ENCODE measurements at regions not wholly inside any gene's neighbourhood (a gene's known extent, or its start where the extent isn't known, plus 50 kb on each side); places are given as distances from the start of the nearest gene placed in this dataset.
"Not testable (repeated sequence)": the region's sequence is repeated elsewhere in the genome, so short reads cannot be mapped to it uniquely, and the experiment has no call there.

DNA sequence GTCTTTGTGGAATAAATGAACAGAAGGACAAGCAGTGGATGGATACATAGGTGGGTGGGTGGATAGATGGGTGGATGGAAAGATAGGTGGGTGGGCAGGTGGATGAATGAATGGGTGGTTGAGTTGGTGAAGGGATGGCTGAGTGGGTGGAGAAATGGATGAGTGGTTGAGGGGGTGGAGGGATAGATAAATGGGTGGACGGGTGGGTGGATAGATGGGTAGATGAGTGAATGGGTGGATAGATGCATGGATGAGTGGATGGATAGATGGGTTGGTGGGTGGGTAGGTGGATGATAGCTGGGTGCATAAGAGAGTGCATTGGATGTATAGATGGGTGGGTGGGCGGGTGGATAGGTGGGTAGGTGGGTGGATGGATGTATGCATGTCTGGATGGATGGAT lies 63.5 kb downstream of the UNC93B1 start:
- DNase-seq (ENCODE audit: low read depth in 2 of 2): not testable (repeated sequence)

GRCh38 chr11:67938964-67939363 lies 64.9 kb downstream of the UNC93B1 start:
- DNase-seq (ENCODE audit: low read depth in 2 of 2): not testable (repeated sequence)

- DNase-seq (ENCODE audit: low read depth in 2 of 2): not testable (repeated sequence)
Measured at GRCh38 chr11:67938371-67938770, 65.5 kb downstream of the UNC93B1 start.

- DNase-seq (ENCODE audit: low read depth in 2 of 2): not testable (repeated sequence)
Measured at GRCh38 chr11:67923565-67923964, 80.3 kb downstream of the UNC93B1 start.

DNA sequence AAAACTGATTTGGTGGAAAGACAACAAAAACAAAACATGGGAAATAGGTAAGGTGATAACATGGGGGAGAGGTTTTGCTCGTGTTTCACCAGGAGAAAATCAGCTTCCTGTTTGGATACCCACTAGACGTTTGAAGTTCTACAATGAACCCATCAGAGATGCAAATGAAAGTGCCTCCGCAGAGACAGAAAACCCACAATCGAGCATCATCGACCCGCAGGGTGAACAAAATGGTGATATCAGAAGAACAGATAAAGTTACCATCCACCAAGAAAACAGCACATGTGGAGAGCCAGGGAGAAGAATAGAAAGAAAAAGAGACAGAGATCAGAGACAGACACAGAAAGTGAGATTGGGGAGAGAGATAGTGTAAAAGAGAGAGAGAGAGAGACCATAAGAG lies 83.4 kb downstream of the UNC93B1 start:
- not testable (repeated sequence) for DNase-seq (ENCODE audit: low read depth in 2 of 2)

DNA sequence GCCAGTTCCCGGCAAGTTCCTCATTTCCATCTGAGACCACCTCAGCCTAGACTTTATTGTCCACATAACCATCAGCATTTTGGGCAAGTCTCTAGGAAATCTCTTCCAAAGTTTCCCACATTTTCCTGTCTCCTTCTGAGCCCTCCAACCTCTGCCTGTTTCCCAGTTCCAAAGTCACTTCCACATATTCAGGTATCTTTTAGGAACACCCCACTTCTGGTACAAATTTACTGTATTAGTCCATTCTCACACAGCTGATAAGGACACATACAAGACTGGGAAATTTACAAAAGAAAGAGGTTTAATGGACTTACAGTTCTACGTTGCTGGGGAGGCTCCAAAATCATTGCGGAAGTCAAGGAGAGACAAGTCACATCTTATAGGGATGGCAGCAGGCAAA lies 91.7 kb downstream of the UNC93B1 start:
- DNase-seq (ENCODE audit: low read depth in 2 of 2): not testable (repeated sequence)

DNA sequence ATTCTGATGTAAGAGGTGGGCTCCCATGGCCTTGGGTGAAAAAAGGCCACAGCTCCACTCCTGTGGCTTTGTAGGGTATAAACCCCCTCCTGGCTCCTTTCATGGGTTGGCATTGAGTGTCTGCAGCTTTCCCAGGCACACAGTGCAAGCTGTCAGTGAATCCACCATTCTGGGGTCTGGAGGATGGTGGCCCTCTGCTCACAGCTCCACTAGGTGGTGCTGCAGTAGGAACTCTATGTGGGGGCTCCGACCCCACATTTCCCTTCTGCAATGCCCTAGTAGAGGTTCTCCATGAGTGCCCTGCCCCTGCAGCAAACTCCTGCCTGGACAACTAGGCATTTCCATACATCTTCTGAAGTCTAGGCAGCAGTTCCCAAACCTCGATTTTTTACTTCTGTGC lies 92.7 kb downstream of the UNC93B1 start:
- not testable (repeated sequence) for DNase-seq (ENCODE audit: low read depth in 2 of 2)

GRCh38 chr11:67910803-67911202 lies 93.1 kb downstream of the UNC93B1 start:
- not testable (repeated sequence) for DNase-seq (ENCODE audit: low read depth in 2 of 2)

DNA sequence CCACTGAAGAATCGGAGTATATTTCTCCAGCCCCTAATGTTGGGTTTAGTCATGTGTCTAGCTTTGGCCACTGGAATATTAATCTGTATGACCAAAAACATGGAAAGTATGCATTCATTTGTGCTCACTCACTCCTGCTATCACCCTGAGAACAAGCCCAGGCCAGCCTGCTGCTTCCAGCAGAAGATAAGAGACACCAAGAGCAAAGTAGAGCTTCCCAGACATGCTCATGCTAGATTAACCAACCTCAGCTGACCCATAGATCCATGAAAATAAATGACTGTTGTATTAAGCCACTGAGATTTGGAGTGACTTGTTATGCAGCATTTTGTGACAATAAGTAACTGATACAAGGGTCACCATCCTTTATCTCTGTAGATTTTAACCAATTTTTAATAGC lies 96.9 kb downstream of the UNC93B1 start:
- DNase-seq (ENCODE audit: low read depth in 2 of 2): not testable (repeated sequence)

GRCh38 chr11:67899462-67899861 lies 104.4 kb downstream of the UNC93B1 start:
- not testable (repeated sequence) for DNase-seq (ENCODE audit: low read depth in 2 of 2)

DNA sequence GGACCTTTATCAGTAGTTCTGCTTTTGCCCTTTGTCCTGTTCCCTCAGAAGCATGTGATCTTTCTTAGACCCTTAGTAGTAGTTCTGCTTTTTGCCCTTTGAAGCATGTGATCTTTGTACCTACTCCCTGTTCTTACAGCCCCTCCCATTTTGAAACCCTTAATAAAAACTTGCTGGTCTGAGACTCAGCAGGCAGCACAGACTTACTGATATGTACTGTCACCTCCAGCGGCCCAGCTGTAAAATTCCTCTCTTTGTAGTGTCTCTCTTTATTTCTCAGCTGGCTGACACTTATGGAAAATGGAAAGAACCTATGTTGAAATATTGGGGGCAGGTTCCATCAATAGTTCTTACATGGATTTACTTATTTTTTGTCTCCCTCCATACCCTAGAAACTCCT lies 110.4 kb downstream of the UNC93B1 start:
- not testable (repeated sequence) for DNase-seq (ENCODE audit: low read depth in 2 of 2)

DNA sequence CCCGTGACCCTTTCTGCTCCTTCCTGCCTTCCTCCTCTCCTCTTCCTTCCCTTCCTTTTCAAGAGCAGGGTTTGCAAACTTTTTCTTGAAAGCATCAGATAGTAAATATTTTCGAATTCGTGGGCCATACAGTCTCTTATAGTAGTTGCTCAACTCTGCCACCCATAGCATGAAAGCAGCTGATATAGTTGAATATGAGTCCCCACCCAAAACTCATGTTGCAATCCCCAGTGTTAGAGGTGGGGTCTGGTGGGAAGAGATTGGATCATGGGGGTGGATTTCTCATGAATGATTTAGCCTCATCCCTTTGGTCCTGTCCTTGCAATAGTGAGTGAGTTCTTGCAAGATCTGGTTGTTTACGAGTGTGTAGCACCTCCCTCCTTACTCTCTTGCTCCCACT lies 114.3 kb downstream of the UNC93B1 start:
- not testable (repeated sequence) for DNase-seq (ENCODE audit: low read depth in 2 of 2)

DNA sequence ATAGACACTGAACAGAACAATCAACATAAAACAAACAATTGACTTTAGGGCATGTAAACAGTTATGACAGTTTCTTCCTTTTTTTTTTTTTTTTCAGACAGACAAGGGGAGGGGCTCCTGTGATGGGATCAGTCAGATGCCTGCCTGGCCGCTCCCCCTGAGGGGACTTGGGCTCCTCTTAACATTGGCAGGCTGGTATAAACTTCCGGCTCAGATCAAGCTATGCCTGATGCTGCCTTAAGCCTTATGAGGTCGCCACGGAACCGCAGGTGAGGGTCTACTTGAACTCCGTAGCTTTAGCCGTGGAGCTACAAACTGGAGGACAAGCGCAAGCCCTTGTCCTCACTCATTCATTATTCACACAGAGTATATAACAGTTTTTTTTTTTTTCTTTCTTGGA lies 115.8 kb downstream of the UNC93B1 start:
- not testable (repeated sequence) for DNase-seq (ENCODE audit: low read depth in 2 of 2)

- not testable (repeated sequence) for DNase-seq (ENCODE audit: low read depth in 2 of 2)
Measured at GRCh38 chr11:67886672-67887071, 117.2 kb downstream of the UNC93B1 start.

DNA sequence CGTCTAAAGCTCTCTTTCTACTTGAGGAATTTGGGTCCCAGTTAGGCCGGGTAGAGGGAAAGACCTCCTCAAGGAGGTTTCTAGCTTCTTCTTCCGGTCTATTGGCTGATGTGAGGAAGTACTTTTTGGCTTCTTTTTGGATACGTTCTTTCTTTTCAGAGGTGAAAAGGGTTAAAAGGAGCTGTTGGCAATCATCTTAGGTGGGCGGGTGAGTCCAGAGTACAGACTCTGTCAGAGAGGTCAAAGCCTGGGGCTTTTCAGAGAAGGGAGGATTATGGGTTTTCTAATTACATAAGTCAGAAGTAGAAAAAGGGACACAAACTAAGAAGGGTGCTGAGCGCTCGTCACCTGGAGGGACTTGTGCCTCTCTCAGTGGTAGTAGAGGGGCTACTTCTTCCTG lies 117.7 kb downstream of the UNC93B1 start:
- DNase-seq (ENCODE audit: low read depth in 2 of 2): not testable (repeated sequence)

- DNase-seq (ENCODE audit: low read depth in 2 of 2): not testable (repeated sequence)
Measured at GRCh38 chr11:67885574-67885973, 118.3 kb downstream of the UNC93B1 start.

GRCh38 chr11:67884761-67885558 lies 118.9 kb downstream of the UNC93B1 start:
- DNase-seq (ENCODE audit: low read depth in 2 of 2): not testable (repeated sequence)

GRCh38 chr11:67884073-67884757 lies 119.7 kb downstream of the UNC93B1 start:
- DNase-seq (ENCODE audit: low read depth in 2 of 2): not testable (repeated sequence)

DNA sequence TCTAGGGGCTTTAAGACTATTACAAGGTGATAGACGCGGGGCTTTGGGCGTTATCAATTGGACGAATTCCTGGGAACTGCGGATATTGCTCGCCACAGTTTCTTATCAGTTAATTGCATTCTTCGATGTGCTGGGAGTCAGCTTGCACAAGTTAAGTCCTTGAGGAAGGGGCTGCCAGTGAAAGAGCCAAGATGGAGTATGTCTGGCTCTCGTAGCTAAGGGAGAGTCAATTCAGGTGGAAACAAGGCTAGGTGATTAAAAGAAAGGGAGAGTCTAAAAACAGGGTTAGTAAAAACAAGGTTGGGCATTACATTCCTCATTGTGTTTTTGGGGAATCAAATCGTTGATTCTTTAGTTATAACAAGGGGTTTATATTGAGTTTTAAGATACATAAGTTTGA lies 121.6 kb downstream of the UNC93B1 start:
- DNase-seq (ENCODE audit: low read depth in 2 of 2): not testable (repeated sequence)

- not testable (repeated sequence) for DNase-seq (ENCODE audit: low read depth in 2 of 2)
Measured at GRCh38 chr11:67881836-67882235, 122.1 kb downstream of the UNC93B1 start.

DNA sequence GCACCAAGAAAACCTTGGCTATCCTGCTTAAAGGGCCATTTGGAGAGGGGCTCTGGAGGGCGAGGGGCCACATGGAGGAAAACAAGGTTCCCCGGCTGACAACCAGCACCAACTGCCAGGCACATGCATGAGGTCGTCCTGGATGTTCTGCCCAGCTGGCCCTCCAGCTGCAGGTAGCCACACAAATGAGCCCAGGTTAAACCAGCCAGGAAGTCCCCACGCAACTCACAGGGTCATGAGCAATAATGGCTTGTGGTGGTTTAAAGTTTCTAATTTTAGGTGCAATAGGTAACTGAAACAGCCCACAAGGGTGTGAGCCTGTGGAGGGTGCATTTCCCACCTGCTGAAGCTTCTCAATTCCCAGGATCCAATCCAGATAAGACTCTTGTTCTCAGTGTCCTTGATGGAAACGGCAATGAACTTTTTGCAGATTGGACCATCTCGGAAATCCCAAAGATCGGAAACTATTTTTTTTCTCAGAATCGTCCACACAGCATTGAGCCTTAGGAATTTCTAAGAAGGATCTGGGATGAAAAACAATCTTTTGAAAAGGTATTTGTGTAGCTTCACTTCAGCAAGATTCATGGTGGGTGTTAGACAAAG lies 123.2 kb downstream of the UNC93B1 start:
- DNase-seq (ENCODE audit: low read depth in 2 of 2): not testable (repeated sequence)

- not testable (repeated sequence) for DNase-seq (ENCODE audit: low read depth in 2 of 2)
Measured at GRCh38 chr11:67878666-67879065, 125.2 kb downstream of the UNC93B1 start.

Measured in fibroblast of skin of left quadriceps (primary cell).